ENCODE measurements at regions not wholly inside any gene's neighbourhood (a gene's known extent, or its start where the extent isn't known, plus 50 kb on each side); places are given as distances from the start of the nearest gene placed in this dataset.
A peak's percentile ranks its signal among the peaks of the same experiment; 100 is the strongest.

DNA sequence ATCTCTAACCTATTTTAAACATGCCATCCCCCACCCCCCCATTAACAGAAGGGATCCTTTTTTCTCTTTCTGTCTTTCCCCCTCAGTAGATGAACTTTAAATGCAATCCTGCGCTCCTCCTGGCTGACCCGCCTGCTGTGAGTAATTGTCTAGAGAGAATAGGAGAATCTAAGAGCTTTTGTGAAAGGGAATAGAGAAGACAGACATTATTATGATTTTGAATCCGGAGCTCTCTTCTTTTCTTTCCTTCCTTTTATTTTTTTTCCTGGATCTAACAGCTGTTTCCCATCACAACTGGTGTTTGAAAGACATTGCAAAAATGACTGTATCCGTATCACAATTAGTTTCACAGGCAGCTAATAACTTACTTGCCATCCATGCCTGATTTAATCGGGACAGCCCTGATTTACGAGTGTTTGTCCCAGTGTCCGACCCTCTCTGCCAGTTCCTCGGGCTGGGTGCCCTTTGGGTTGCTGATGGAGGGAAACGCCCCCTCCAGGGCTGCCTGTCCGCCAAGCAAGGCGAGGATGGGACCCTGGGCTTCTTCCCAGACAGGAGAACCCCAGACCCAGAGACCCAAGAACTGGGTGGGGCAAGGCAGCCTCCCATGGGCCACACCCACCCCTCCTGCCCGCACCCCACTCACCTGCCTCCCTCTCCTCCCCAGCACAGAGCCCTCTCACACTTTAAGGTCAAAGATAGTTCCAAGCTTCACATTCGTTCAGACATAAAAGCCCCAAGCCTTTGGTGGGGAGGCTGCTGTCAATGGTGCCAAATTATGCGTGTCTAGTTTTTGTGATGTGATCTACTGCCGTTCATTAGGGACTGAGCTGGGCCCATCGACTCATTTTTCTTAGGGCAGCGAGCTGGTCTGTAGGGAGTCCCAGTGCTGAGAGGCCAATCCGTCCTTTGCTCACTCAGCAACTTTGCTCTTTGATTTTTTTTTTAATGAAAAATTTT, 231.7 kb downstream of the ZNF516 start:
- Histone ChIP-seq H3K4me3 (no peak overlapping the region), H3K4me1 (peaks cover 4 to 20% of the 10 kb centered on the region in 2 donors), H3K27ac (peak overlapping the region in 1 of 2 donors; percentile 33), H3K36me3 (no peaks in the 10 kb centered on the region), H3K9me3 (no peaks in the 10 kb centered on the region), H3K27me3 (peaks cover 0 to 5% of the 10 kb centered on the region in 2 donors)
- intact Hi-C loops (cut with DNase I) = no loop called here
- peak in 1 of 4 donors; percentile 64 for DNase-seq
- TF ChIP-seq, protein P1, sequence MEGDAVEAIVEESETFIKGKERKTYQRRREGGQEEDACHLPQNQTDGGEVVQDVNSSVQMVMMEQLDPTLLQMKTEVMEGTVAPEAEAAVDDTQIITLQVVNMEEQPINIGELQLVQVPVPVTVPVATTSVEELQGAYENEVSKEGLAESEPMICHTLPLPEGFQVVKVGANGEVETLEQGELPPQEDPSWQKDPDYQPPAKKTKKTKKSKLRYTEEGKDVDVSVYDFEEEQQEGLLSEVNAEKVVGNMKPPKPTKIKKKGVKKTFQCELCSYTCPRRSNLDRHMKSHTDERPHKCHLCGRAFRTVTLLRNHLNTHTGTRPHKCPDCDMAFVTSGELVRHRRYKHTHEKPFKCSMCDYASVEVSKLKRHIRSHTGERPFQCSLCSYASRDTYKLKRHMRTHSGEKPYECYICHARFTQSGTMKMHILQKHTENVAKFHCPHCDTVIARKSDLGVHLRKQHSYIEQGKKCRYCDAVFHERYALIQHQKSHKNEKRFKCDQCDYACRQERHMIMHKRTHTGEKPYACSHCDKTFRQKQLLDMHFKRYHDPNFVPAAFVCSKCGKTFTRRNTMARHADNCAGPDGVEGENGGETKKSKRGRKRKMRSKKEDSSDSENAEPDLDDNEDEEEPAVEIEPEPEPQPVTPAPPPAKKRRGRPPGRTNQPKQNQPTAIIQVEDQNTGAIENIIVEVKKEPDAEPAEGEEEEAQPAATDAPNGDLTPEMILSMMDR (IDR thresholded peaks at IDR 0.05) = no peak
- no peak for ATAC-seq

DNA sequence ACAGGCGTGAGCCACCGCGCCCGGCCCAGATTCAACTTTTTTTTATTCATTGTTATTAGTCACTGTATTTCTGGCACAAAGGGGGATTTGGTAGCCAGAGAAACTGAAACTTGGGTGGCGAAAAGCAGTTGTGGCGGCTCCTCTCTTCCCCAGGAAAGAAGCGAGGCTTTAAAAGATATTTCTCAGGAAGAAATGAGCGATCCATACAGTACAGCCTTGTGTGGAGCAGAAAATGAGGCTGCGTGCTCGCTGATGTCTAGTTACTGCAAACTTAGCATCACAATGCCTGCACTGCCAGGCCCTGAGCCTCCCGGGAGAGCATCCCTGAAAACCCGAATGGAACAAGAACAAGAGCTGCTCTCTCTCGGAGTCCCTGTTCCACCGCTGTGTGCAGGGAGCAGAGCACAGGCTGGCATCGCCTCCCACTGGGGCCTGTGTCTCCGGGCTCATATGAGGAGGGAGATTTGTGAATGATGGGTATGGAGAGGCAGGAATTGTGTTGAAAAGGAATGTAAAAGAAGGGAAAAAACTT, 234.0 kb downstream of the ZNF516 start:
- H3K36me3 ChIP-seq = no peaks in the 10 kb centered on the region
- no peak for ATAC-seq
- intact Hi-C loops (cut with DNase I) = no loop called here

DNA sequence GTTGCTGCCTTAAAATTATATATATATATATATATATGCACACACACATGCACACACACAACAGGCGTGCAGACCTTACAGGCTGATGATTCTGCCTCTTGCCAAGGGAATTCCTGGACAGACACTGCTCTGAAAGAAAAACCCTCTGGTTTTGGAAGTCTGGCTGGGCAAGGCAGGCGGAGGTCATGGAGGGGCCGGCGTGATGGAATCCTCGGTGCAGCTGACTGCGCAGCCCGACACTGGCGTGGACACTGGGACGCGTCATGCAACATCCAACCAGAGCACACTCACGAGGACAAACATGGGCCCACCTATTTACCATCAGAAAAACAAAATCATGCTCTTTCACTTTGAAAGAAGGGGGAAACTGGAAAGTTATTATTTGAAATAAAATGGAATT, 235.3 kb downstream of the ZNF516 start:
- no peak for ATAC-seq
- H3K4me3 ChIP-seq = no peak overlapping the region

More for the DNA sequence above, 234.0 kb downstream of the ZNF516 start:
- Histone ChIP-seq H3K9me3 (no peaks in the 10 kb centered on the region), H3K4me3 (no peak overlapping the region), H3K27ac (no peak overlapping the region), H3K4me1 (peaks cover 4 to 20% of the 10 kb centered on the region in 2 donors), H3K27me3 (peaks cover 0 to 5% of the 10 kb centered on the region in 2 donors)
- no peak for DNase-seq
- TF ChIP-seq, protein P1 (IDR thresholded peaks at IDR 0.05) = no peak

DNA sequence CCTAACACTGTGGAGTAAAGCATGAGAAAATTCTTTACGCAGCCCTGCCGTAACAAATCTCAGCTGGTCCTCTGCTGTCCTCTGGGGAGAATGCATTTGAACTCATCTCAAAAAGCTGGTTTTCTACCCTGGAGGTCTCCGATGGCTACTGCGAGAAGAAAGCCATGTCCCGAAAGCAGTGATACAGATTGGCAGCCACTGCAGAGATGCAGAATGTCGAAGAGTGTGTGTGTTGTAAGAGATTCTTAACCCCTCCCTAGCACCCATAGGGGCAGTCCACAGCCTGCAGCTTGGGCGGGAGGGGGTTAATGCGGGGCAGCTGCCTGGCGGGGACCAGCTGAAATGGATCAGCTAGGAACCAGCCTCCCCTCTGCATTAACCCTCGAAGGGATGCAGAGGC, 235.9 kb downstream of the ZNF516 start:
- H3K27me3 ChIP-seq = peaks cover 0 to 5% of the 10 kb centered on the region in 2 donors
- no peak overlapping the region for H3K4me3 ChIP-seq
- H3K9me3 ChIP-seq = no peaks in the 10 kb centered on the region
- TF ChIP-seq, protein P1 (IDR thresholded peaks at IDR 0.05) = no peak
- DNase-seq (peak in 1 of 4 donors; percentile 51), ATAC-seq (no peak)
- H3K36me3 ChIP-seq = no peaks in the 10 kb centered on the region
- no peak overlapping the region for H3K27ac ChIP-seq
- H3K4me1 ChIP-seq = peaks cover 0 to 2% of the 10 kb centered on the region in 2 donors
- intact Hi-C loops (cut with DNase I) = no loop called here

More for the DNA sequence above, 235.3 kb downstream of the ZNF516 start:
- TF ChIP-seq, protein P1 (IDR thresholded peaks at IDR 0.05) = no peak
- Histone ChIP-seq H3K27ac (no peak overlapping the region), H3K36me3 (no peaks in the 10 kb centered on the region), H3K4me1 (peaks cover 4 to 8% of the 10 kb centered on the region in 2 donors), H3K9me3 (no peaks in the 10 kb centered on the region), H3K27me3 (peaks cover 0 to 5% of the 10 kb centered on the region in 2 donors)
- intact Hi-C loops (cut with DNase I) = no loop called here
- DNase-seq = peak in 1 of 4 donors; percentile 46

DNA sequence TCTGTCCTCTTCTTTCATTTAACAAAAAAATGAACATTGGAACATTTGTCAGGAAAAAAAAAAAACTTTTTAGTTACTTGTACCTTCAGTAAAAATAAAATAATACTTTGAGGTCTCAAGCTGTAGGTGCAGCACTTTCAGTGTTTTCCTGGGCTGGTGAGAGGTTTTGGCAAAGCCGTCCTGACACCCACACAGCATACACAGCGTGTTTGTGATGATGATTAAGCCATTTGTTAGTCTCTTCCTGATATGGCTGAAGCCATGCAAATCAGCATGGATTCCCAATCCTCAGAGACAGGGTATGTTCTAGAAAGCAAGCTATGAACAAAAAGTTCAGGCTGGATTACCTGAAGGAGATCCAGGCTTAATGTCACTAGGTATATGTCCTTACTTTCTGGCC, 236.8 kb downstream of the ZNF516 start:
- intact Hi-C loops (cut with DNase I) = no loop called here
- DNase-seq = no peak
- H3K4me3 ChIP-seq = no peak overlapping the region
- H3K4me1 ChIP-seq = no peaks in the 10 kb centered on the region
- ATAC-seq = no peak
- H3K9me3 ChIP-seq = no peaks in the 10 kb centered on the region
- H3K27me3 ChIP-seq = peaks cover 0 to 5% of the 10 kb centered on the region in 2 donors
- H3K36me3 ChIP-seq = no peaks in the 10 kb centered on the region
- no peak overlapping the region for H3K27ac ChIP-seq
- TF ChIP-seq, protein P1 (IDR thresholded peaks at IDR 0.05) = no peak
